VCaP (cell line): ENCODE measurements at regions not wholly inside any gene's neighbourhood (a gene's known extent, or its start where the extent isn't known, plus 50 kb on each side); places are given as distances from the start of the nearest gene placed in this dataset.
A peak's percentile ranks its signal among the peaks of the same experiment; 100 is the strongest.

Source experiments
- H3K27ac ChIP-seq: fragments of 450-650 bp; 2 replicates; pipeline ENCODE4 v1.5.1; 2017
- TF ChIP-seq, protein P1 (sequence below): fragments of 450-650 bp; conservative IDR thresholded peaks from 2 replicates; pipeline ENCODE4 v1.5.1; 2017; ENCODE audit warnings: mild to moderate bottlenecking, moderate library complexity

DNA sequence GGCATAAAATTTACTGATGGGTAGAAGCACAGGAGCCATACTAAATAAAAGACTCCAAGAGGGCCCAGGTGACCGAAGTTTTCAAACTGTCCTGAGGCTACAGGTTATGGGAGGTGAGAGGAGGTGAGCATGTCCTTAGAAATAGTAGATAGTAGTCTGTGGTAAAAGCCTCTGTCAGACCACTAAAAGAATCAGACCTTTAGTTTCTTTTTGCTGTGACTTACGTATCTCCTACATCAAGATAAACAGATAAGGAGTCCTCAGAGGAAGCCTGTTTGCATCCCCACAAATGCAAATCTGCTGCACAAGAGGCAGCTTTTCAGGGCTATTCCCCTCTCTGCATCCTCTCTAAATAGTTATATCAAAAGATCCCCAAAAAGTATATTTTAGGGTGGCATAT lies 711.6 kb upstream of the SLITRK6 start:
- TF ChIP-seq, protein P1, sequence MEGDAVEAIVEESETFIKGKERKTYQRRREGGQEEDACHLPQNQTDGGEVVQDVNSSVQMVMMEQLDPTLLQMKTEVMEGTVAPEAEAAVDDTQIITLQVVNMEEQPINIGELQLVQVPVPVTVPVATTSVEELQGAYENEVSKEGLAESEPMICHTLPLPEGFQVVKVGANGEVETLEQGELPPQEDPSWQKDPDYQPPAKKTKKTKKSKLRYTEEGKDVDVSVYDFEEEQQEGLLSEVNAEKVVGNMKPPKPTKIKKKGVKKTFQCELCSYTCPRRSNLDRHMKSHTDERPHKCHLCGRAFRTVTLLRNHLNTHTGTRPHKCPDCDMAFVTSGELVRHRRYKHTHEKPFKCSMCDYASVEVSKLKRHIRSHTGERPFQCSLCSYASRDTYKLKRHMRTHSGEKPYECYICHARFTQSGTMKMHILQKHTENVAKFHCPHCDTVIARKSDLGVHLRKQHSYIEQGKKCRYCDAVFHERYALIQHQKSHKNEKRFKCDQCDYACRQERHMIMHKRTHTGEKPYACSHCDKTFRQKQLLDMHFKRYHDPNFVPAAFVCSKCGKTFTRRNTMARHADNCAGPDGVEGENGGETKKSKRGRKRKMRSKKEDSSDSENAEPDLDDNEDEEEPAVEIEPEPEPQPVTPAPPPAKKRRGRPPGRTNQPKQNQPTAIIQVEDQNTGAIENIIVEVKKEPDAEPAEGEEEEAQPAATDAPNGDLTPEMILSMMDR, result no peak
- H3K27ac ChIP-seq, result no peak overlapping the region

DNA sequence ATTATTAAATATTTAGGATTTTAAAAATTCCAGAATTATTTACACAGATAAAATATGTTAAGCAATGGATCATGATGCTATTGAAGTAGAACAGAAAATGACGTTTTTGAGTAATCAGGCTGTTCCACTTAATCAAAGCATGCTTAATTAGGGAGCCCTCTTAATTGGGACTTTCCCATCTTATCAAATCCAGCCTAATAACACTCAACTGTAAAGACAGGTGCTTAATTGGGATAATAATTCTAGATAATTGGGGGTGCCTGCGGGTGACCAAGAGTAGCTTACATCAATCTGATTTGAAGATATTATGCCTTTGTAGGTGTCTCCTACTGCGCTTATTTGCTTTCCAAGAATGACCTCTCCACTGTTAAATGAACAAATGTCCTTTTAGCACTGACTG lies 742.2 kb upstream of the SLITRK6 start:
- no peak overlapping the region for H3K27ac ChIP-seq

DNA sequence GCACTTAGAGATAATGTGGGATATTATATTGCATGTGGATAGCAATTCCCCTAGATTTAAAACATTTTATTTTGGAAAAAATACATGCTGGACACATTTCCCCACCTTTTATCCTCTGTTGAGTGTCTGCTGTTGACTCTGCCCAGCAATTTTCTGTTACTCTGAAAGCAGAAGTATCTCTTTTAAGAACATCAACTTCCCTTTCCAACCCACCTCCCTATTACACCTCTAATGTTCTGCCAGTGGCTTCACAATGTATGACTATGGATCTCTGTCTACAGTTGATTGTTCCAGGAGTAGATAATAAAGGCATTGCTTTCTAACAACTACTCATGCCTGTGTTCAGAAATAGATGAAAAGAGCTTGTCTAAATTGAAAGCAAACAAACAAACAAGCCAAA lies 754.8 kb upstream of the SLITRK6 start:
- H3K27ac ChIP-seq, result no peak overlapping the region
- TF ChIP-seq, protein P1, result no peak

More for the DNA sequence above, 742.2 kb upstream of the SLITRK6 start:
- TF ChIP-seq, protein P1, result no peak

DNA sequence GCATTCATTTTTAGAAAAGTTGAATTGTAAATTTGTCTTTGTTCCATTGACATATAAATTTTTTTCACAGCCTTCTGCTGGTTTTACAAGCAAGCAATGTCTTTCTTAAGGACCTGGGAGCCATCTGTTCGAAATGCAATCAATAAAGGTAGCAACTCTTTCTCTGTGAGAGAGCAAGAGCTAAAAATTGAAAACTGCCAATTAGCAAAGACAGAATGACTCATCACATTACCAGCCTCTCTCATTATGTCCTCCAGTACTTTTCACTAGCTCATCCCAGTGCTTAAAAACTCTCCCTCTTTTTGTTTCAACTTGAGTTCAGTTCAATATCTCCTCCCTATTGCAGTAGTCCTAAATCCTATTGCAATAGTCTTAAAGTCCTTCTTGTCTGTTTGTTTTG lies 760.7 kb upstream of the SLITRK6 start:
- H3K27ac ChIP-seq, result no peak overlapping the region
- TF ChIP-seq, protein P1, result no peak

DNA sequence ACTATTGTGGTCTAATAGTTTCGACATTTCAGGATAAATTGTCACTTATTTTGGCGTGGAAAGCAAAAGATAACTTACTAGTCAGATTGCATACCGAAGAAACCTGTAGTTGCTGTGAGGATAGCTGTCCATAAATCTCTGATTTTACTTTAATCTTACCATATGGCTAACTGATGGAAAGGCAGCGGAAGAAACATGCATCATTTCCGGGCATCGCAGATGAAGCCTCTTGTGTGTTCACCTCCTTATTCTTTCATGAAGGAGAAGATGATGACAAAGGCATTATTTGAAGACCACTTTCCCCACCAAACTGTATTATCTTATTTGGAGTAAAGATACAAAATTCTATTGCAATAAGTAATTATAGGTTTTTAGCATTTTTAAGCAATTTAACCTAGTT lies 763.6 kb upstream of the SLITRK6 start:
- H3K27ac ChIP-seq, result no peak overlapping the region
- TF ChIP-seq, protein P1, result no peak

DNA sequence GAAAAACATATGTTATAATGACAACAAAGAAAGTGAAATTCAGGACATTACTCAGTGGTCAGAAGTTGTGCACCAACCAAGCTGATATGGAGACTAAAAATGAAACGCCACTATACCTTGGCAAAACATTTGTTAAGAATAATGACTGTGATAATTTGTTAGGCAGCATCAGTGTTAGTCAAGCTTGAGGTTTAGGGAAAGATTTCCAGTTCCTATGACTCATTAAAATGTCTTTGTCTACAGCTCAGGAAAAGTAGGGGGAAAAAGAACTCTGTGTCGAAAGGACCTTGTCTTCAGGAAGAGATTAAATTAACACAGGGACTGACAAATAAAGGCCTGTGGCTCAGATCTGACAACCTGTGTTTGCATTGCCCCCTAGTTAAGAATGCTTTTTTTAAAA lies 764.1 kb upstream of the SLITRK6 start:
- TF ChIP-seq, protein P1, result no peak
- H3K27ac ChIP-seq, result no peak overlapping the region

DNA sequence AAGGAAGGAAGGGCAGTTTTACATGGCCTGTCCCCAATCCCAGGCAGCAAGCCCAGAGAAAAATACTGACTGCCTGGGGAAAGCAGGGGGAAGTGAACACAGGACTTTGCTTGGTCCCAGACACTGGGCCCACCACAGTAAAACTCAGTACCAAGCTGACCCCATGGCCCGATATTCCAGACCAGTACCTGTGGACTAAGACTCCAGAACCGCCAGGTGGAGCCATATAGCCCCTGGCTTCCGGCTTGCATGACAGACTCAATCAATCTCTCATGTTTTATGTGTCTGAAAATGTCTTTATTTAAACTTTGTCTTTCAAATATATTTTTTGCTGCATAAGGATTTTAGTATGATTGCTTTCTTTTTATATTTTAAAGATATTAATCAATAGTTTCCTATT lies 767.9 kb upstream of the SLITRK6 start:
- no peak overlapping the region for H3K27ac ChIP-seq
- TF ChIP-seq, protein P1, result peak; percentile 67

DNA sequence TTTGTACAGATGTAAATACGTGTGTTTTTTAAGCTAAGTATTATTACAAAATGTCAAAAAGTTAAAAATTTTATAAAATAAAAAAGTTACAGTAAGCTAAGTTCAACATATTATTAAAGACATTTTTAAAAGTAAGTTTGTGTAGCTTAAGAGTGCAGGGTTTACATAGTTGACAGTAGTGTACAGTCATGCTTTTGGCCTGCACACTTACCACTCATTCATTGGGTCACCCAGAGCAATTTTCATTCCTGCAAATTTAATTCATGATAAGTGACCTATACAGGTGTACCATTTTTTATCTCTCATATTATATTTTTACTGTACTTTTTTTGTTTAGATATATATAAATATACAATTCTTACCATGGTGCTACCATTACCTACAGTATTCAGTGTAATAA lies 769.9 kb upstream of the SLITRK6 start:
- H3K27ac ChIP-seq, result no peak overlapping the region
- TF ChIP-seq, protein P1, result no peak
